Naive thymus-derived CD4-positive, alpha-beta T cell (primary cell): ENCODE measurements at regions not wholly inside any gene's neighbourhood (a gene's known extent, or its start where the extent isn't known, plus 50 kb on each side); places are given as distances from the start of the nearest gene placed in this dataset.
"Not testable (repeated sequence)": the region's sequence is repeated elsewhere in the genome, so short reads cannot be mapped to it uniquely, and the experiment has no call there.

Experiments used
- ATAC-seq: fragments of 150-1000 bp; cut with Tn5 transposase; 2 replicates; pipeline ENCODE4 v1.10.0; 2021; ENCODE audit warnings: mild to moderate bottlenecking, moderate library complexity
- CTCF ChIA-PET: fragments of 350-600 bp; sonication (Branson Sonifier 250); formaldehyde crosslinking; loops from one replicate; lab custom pipeline; 2021; ENCODE audit warnings: antibody characterized with exemption; lab: Charles Lee
- POLR2A ChIA-PET: fragments of 350-600 bp; sonication (Branson Sonifier 250); formaldehyde crosslinking; loops from one replicate; lab custom pipeline; 2021; ENCODE audit warnings: antibody characterized with exemption, inconsistent platforms; lab: Charles Lee
- DNase-seq, 9 donors: peaks; one replicate each; pipeline versions ENCODE4 v3.0.0 to v3.0.0-alpha.2; 2020 to 2022; ENCODE audit warnings: mixed read lengths in 1 of 9
- H3K27ac ChIP-seq: one replicate; pipeline ENCODE4 v1.7.0; 2013; ENCODE audit warnings: mild to moderate bottlenecking, low read depth, low read length, moderate library complexity
- H3K27me3 ChIP-seq, 2 donors: one replicate each; pipeline ENCODE4 v1.7.0; 2013; ENCODE audit warnings: low read length in 2 of 2, mild to moderate bottlenecking in 2 of 2, moderate library complexity in 2 of 2; ENCODE audit not compliant: control insufficient read depth in 2 of 2, insufficient read depth in 2 of 2
- H3K36me3 ChIP-seq, 3 experiments: 1 replicate in 2 of 3; 2 replicates in 1 of 3; pipeline ENCODE4 v1.7.0; 2013; ENCODE audit warnings: low read length in 3 of 3, mild to moderate bottlenecking in 3 of 3, moderate library complexity in 1 of 3; ENCODE audit not compliant: insufficient read depth in 3 of 3, control insufficient read depth in 2 of 3
- H3K4me1 ChIP-seq, 2 donors: one replicate each; pipeline ENCODE4 v1.7.0; 2013; ENCODE audit warnings: low read length in 2 of 2, mild to moderate bottlenecking in 2 of 2, moderate library complexity in 1 of 2; ENCODE audit not compliant: control insufficient read depth in 2 of 2, insufficient read depth in 2 of 2
- H3K4me3 ChIP-seq: 2 replicates; pipeline ENCODE4 v1.7.0; 2013; ENCODE audit warnings: mild to moderate bottlenecking, low read length
- H3K9me3 ChIP-seq, 3 experiments: 1 replicate in 2 of 3; 2 replicates in 1 of 3; pipeline ENCODE4 v1.7.0; 2013; ENCODE audit warnings: low read length in 3 of 3; ENCODE audit not compliant: control insufficient read depth in 2 of 3
- H3K27ac Mint-ChIP-seq, 9 donors: one replicate each; pipeline ENCODE4 v1.8.0; 2020 to 2022; ENCODE audit warnings: mixed read lengths in 9 of 9, mild to moderate bottlenecking in 8 of 9, moderate library complexity in 5 of 9, inconsistent platforms in 2 of 9
- H3K27me3 Mint-ChIP-seq, 5 donors: one replicate each; pipeline ENCODE4 v1.8.0; 2021 to 2022; ENCODE audit warnings: mixed read lengths in 5 of 5, mild to moderate bottlenecking in 1 of 5
- H3K36me3 Mint-ChIP-seq, 5 donors: one replicate each; pipeline ENCODE4 v1.8.0; 2020 to 2022; ENCODE audit warnings: mixed read lengths in 5 of 5, mild to moderate bottlenecking in 3 of 5, inconsistent platforms in 1 of 5
- H3K4me1 Mint-ChIP-seq, 7 donors: one replicate each; pipeline ENCODE4 v1.8.0; 2020 to 2022; ENCODE audit warnings: mixed read lengths in 7 of 7, mild to moderate bottlenecking in 3 of 7, inconsistent platforms in 1 of 7
- H3K4me3 Mint-ChIP-seq, 10 donors: one replicate each; pipeline ENCODE4 v1.8.0; 2020 to 2022; ENCODE audit warnings: mild to moderate bottlenecking in 10 of 10, mixed read lengths in 10 of 10, moderate library complexity in 6 of 10, inconsistent platforms in 2 of 10
- H3K9me3 Mint-ChIP-seq, 11 donors: one replicate each; pipeline ENCODE4 v1.8.0; 2020 to 2022; ENCODE audit warnings: mixed read lengths in 11 of 11, mild to moderate bottlenecking in 4 of 11, inconsistent platforms in 1 of 11, moderate library complexity in 1 of 11
- intact Hi-C, 2 donors: fragments of 100-400 bp; cut with micrococcal nuclease; formaldehyde crosslinking; loops; one replicate each; pipeline ENCODE4 v1.15.1; 2023

GRCh38 chr4:38416450-38417014 is 247.5 kb upstream of the KLF3 start:
- Histone ChIP-seq H3K27me3 (no peaks in the 10 kb centered on the region), H3K36me3 (no peaks in the 10 kb centered on the region), H3K27ac (no peak overlapping the region), H3K4me3 (no peak overlapping the region), H3K9me3 (peaks cover 0 to 6% (median 0%) of the 10 kb centered on the region in 3 experiments), H3K4me1 (no peaks in the 10 kb centered on the region)
- peak overlapping the region in 1 of 9 donors; percentile 56 for H3K27ac Mint-ChIP-seq
- H3K9me3 Mint-ChIP-seq, result peaks cover 6 to 16% (median 10%) of the 10 kb centered on the region in 11 donors
- H3K4me1 Mint-ChIP-seq, result peaks cover 0 to 27% (median 21%) of the 10 kb centered on the region in 7 donors
- peaks cover 0 to 4% (median 0%) of the 10 kb centered on the region in 5 donors for H3K27me3 Mint-ChIP-seq
- POLR2A ChIA-PET, result no interaction called here
- no peak for DNase-seq
- CTCF ChIA-PET, result interaction anchor here (0.5 kb wide), 1 partner anchor 461 kb away, joined by 3 read pairs; no protein-coding TSS in a partner anchor
- ATAC-seq, result no peak
- intact Hi-C loops, result no loop called here
- H3K36me3 Mint-ChIP-seq, result peaks cover 0 to 9% (median 5%) of the 10 kb centered on the region in 5 donors
- no peak overlapping the region for H3K4me3 Mint-ChIP-seq

- ATAC-seq, POLR2A ChIA-PET, H3K4me1 ChIP-seq, H3K36me3 ChIP-seq, H3K27me3 Mint-ChIP-seq, H3K27ac ChIP-seq, H3K4me3 Mint-ChIP-seq, H3K36me3 Mint-ChIP-seq, H3K4me3 ChIP-seq, H3K27me3 ChIP-seq, H3K9me3 ChIP-seq, intact Hi-C loops, CTCF ChIA-PET, H3K27ac Mint-ChIP-seq, DNase-seq: not testable (repeated sequence)
- Mint-ChIP-seq H3K4me1 (peaks cover 0 to 21% (median 12%) of the 10 kb centered on the region in 7 donors), H3K9me3 (peaks cover 6 to 16% (median 10%) of the 10 kb centered on the region in 11 donors)
Observed at GRCh38 chr4:38420254-38420653, 243.7 kb upstream of the KLF3 start.

- H3K36me3 ChIP-seq, result no peaks in the 10 kb centered on the region
- no peak overlapping the region for H3K4me3 Mint-ChIP-seq
- DNase-seq (no peak), ATAC-seq (no peak)
- peaks cover 0 to 12% (median 8%) of the 10 kb centered on the region in 7 donors for H3K4me1 Mint-ChIP-seq
- ChIA-PET POLR2A (no interaction called here), CTCF (interaction anchor here (0.7 kb wide), 1 partner anchor 57 kb away, joined by 6 read pairs; no protein-coding TSS in a partner anchor)
- intact Hi-C loops, result no loop called here
- peaks cover 0 to 5% of the 10 kb centered on the region in 2 donors for H3K4me1 ChIP-seq
- no peak overlapping the region for H3K27ac Mint-ChIP-seq
- peaks cover 0 to 13% (median 7%) of the 10 kb centered on the region in 5 donors for H3K36me3 Mint-ChIP-seq
- H3K9me3 ChIP-seq, result peaks cover 0 to 6% (median 0%) of the 10 kb centered on the region in 3 experiments
- peaks cover 0 to 12% (median 0%) of the 10 kb centered on the region in 5 donors for H3K27me3 Mint-ChIP-seq
- no peak overlapping the region for H3K27ac ChIP-seq
- H3K4me3 ChIP-seq, result no peak overlapping the region
- H3K9me3 Mint-ChIP-seq, result peaks cover 6 to 27% (median 13%) of the 10 kb centered on the region in 11 donors
- H3K27me3 ChIP-seq, result no peaks in the 10 kb centered on the region
Observed at GRCh38 chr4:38422850-38423249, 241.1 kb upstream of the KLF3 start.

- Mint-ChIP-seq H3K4me1 (peaks cover 0 to 14% (median 8%) of the 10 kb centered on the region in 7 donors), H3K36me3 (peaks cover 0 to 13% (median 7%) of the 10 kb centered on the region in 5 donors), H3K27me3 (peaks cover 0 to 12% (median 0%) of the 10 kb centered on the region in 5 donors), H3K4me3 (no peak overlapping the region), H3K27ac (no peak overlapping the region), H3K9me3 (peaks cover 6 to 20% (median 13%) of the 10 kb centered on the region in 11 donors)
- ATAC-seq (no peak), DNase-seq (no peak)
- Histone ChIP-seq H3K27me3 (no peaks in the 10 kb centered on the region), H3K36me3 (no peaks in the 10 kb centered on the region), H3K4me1 (peaks cover 0 to 5% of the 10 kb centered on the region in 2 donors), H3K4me3 (no peak overlapping the region), H3K27ac (no peak overlapping the region), H3K9me3 (peaks cover 0 to 6% (median 0%) of the 10 kb centered on the region in 3 experiments)
- intact Hi-C loops, result no loop called here
- ChIA-PET POLR2A (interaction anchor here (0.6 kb wide), 1 partner anchor 87 kb away, joined by 3 read pairs; no protein-coding TSS in a partner anchor), CTCF (no interaction called here)
Observed at GRCh38 chr4:38424151-38424871, 239.7 kb upstream of the KLF3 start.

- POLR2A ChIA-PET, result no interaction called here
- DNase-seq, result no peak
- H3K27me3 Mint-ChIP-seq, result peaks cover 0 to 12% (median 0%) of the 10 kb centered on the region in 5 donors
- intact Hi-C loops, result no loop called here
- Histone ChIP-seq H3K27me3 (no peaks in the 10 kb centered on the region), H3K4me3 (no peak overlapping the region), H3K36me3 (no peaks in the 10 kb centered on the region), H3K27ac (no peak overlapping the region), H3K4me1 (peaks cover 0 to 5% of the 10 kb centered on the region in 2 donors), H3K9me3 (no peaks in the 10 kb centered on the region)
- H3K4me3 Mint-ChIP-seq, result peak overlapping the region in 1 of 10 donors; percentile 45
- peaks cover 0 to 11% (median 3%) of the 10 kb centered on the region in 11 donors for H3K9me3 Mint-ChIP-seq
- peak overlapping the region in 1 of 9 donors; percentile 17 for H3K27ac Mint-ChIP-seq
- H3K4me1 Mint-ChIP-seq, result peaks cover 0 to 14% (median 8%) of the 10 kb centered on the region in 7 donors
- no peak for ATAC-seq
- H3K36me3 Mint-ChIP-seq, result peaks cover 0 to 8% (median 0%) of the 10 kb centered on the region in 5 donors
- CTCF ChIA-PET, result no interaction called here
Observed at GRCh38 chr4:38426532-38426931, 237.5 kb upstream of the KLF3 start.

GRCh38 chr4:38430841-38431240 is 233.2 kb upstream of the KLF3 start:
- Mint-ChIP-seq H3K4me3 (no peak overlapping the region), H3K27me3 (peaks cover 0 to 13% (median 0%) of the 10 kb centered on the region in 5 donors), H3K9me3 (peaks cover 0 to 33% (median 8%) of the 10 kb centered on the region in 11 donors), H3K36me3 (peaks cover 0 to 10% (median 1%) of the 10 kb centered on the region in 5 donors), H3K27ac (no peak overlapping the region), H3K4me1 (peaks cover 0 to 4% (median 0%) of the 10 kb centered on the region in 7 donors)
- Histone ChIP-seq H3K4me1 (no peaks in the 10 kb centered on the region), H3K9me3 (no peaks in the 10 kb centered on the region), H3K36me3 (no peaks in the 10 kb centered on the region), H3K27ac (no peak overlapping the region), H3K4me3 (no peak overlapping the region), H3K27me3 (no peaks in the 10 kb centered on the region)
- intact Hi-C loops, result no loop called here
- no peak for ATAC-seq
- CTCF ChIA-PET, result no interaction called here
- no peak for DNase-seq
- POLR2A ChIA-PET, result no interaction called here
